ENCODE measurements at regions not wholly inside any gene's neighbourhood (a gene's known extent, or its start where the extent isn't known, plus 50 kb on each side); places are given as distances from the start of the nearest gene placed in this dataset.

GRCh38 chr16:82497139-82497538 lies 129.6 kb upstream of the CDH13 start:
- DNase-seq (ENCODE audit: low read depth), result no peak

DNA sequence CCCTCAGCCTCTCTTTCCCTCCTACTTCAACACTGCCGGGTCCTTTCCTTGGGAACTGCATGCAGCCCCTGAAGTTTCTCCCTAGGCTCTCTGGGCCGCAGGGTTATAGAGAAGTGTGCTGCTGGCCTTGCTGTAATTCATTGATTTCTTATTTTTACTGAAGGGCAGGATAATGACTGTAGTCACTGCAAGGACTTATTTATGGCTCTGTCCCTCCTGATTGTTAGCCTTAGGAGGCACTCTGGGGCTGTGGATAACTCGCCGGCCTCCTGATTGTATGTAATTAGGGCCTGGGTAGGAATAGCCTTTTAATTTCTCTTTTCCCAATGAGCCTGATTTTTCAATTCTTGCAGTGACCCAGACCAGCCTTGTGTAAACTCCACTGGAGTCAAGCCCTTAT lies 138.3 kb upstream of the CDH13 start:
- no peak for DNase-seq (ENCODE audit: low read depth)

GRCh38 chr16:82481455-82481854 lies 145.3 kb upstream of the CDH13 start:
- no peak for DNase-seq (ENCODE audit: low read depth)

DNA sequence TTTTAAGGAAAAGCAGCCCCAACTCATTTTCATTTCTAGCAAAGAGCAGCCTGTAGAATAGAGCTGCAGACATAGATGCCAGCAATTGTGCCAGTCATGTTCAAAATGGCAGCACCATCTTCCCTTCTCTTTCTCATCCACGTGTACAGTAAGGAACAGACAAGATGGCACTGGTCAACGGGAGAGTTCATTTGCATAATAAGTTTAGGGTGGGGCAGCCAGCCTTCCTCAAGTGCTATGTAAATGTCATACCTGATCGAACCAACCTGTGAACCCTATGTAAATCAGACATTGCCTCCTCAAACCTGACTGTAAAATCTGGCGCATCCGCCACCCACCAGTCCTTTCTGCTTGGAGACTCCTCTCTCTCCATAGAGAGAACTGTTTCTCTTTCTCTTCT lies 150.0 kb upstream of the CDH13 start:
- DNase-seq (ENCODE audit: low read depth), result no peak

DNA sequence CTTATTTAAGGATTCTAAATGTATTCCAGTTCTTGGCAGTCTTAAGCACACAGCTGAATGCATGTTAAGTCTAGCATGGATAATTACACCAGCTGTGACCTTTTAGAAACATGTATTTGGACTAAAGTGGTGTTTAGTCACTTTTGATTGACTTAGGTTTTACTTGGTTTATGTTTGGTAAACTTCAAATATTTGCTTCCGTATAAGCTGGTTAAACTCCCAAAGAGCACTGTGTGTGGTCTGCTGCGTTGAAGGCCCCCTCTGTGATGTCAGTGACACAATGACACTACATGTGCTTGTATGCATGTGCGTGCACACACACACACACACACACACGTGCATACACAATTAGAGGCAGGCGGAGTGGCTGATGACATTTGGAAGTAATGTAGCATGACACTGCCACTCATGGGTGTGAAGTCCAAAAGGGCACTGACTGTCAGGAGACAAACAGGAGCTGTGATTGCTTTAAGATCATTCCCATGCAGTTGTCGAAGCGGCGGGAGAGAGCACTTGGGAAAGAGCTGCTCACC lies 156.1 kb upstream of the CDH13 start:
- no peak for DNase-seq (ENCODE audit: low read depth)

DNA sequence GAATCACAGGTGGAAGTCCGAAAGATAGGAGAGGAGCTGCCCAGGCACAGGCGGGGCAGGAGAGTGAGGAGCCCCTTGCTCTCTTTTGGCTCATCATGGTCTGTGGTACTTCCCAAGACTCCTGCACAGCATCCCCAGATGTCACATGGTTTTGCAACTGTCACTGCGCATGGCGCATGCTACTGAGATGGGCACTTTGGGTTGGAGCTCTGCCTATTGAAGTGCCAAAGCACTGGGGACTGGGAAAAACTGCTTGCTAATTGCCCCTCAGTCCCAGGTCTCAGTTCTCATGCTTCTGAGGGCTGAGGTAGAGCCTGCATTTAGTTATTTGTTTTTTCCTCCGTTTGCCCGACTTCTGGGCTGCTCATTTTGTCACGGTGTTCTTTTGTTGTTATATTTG lies 156.8 kb upstream of the CDH13 start:
- DNase-seq (ENCODE audit: low read depth), result no peak

DNA sequence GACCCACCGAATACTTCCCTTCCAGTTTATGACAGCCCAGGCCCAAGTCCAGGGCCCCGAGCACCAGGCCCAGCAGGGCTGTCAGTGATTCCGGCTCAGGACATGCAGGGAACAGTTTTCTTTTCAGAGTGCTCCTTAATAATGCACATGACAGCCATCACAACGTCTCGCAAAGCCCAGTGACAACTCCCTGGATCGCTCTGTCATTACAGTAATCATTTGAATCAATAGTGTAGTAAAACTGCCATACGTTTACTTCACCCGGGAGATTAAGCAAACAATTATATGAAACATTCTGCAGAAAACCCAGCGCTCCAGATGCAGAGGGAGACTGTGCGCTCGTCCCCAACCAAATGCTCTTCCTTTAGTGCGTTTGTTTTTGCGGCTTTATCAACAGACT lies 162.6 kb upstream of the CDH13 start:
- DNase-seq (ENCODE audit: low read depth), result no peak

- no peak for DNase-seq (ENCODE audit: low read depth)
These were observed 166.0 kb upstream of the CDH13 start for GRCh38 chr16:82460766-82461165.

DNA sequence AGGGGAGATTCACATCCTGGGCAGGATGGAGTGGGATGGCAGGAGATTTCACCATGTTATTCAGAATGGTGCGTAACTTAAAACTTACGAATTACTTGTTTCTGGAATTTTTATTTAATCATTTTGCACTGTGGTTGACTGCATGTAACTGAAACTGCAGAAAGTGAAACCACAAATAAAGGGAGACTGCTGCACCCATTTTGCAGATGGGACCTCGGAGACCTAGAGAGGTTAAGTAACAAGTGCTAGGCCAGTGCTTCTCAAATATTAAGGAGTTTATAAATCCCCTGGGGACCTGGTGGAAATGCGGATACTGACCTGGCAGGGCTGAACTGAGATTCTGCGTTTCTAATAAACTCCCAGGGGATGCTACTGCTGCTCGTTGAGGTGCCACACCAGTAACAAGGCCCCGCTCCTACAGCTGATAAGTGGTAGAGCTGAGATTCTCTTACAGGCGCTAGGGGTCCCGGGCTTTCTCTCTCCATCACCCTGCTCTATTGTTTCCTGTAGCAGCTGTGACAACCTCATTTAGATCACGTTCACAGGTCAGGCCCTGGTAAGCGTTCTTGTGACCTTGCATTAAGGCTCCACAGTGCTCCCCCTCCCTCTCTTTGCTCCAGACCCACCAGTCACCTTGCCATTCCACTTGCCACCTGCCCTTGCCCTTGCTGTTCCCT lies 167.1 kb upstream of the CDH13 start:
- no peak for DNase-seq (ENCODE audit: low read depth)

- DNase-seq (ENCODE audit: low read depth), result peak; percentile 11
These were observed 170.1 kb upstream of the CDH13 start for GRCh38 chr16:82456683-82457082.

- DNase-seq (ENCODE audit: low read depth), result no peak
These were observed 172.2 kb upstream of the CDH13 start for GRCh38 chr16:82454566-82454965.

DNA sequence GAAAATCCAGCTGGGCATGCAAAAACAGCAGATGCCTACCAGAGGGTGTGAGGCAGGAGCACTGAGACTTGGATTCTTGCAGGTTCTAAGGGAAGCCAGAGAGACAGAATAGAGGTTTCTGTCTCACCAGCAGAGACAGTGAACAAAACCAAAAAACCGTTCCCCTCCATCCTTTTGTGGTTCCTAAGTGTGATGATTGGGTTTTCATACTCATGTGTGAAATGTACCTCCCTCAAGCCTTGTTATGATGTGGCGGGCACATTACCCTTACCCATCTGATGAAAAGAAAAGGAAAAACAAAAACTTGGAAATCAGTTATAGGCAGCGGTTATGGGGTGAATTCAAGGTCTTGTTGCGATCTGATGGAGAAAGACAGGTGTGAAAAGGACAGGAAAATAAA lies 172.6 kb upstream of the CDH13 start:
- DNase-seq (ENCODE audit: low read depth), result no peak

- DNase-seq (ENCODE audit: low read depth), result no peak
These were observed 174.6 kb upstream of the CDH13 start for GRCh38 chr16:82452004-82452756.

DNA sequence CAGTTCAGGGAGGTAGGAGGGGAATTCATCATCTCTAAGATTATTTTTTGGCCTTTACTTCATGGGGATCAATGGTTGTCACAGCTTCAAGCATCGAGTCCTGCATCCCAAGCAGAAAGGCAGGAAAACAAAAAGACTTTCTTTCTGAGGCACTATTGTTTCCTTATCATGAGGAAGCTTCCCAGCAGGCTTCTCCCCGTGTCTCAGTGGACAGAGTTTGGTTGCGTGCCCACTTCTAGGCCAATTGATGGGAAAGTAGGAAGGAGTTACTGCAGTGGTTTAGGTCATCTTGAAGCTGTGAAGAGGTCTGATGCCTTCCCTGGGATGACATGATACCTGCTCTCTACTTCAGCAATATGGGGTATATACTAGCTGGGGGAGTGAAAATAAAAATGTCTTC lies 175.3 kb upstream of the CDH13 start:
- no peak for DNase-seq (ENCODE audit: low read depth)

DNA sequence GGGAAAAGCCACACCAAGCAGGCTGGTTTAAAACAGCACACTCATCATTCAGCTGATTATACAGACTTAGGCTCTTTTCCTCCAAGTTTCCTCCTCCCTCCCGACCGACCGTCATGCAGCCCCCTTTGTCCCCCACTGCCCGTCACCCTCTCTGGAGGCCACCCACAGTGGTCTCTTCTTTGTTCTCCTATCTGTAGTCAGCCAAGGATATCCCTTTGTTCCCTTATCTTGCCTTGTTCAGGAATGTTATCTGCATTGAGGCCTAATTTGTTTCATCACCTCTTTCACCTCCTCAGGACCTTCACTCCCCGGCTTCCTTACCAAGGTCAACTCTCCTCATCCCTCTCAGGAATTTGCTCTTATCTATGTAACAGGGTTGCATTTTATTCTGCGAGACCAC lies 186.4 kb upstream of the CDH13 start:
- no peak for DNase-seq (ENCODE audit: low read depth)

GRCh38 chr16:82439678-82440293 lies 187.0 kb upstream of the CDH13 start:
- DNase-seq (ENCODE audit: low read depth), result no peak

- no peak for DNase-seq (ENCODE audit: low read depth)
These were observed 193.7 kb upstream of the CDH13 start for GRCh38 chr16:82433042-82433441.

DNA sequence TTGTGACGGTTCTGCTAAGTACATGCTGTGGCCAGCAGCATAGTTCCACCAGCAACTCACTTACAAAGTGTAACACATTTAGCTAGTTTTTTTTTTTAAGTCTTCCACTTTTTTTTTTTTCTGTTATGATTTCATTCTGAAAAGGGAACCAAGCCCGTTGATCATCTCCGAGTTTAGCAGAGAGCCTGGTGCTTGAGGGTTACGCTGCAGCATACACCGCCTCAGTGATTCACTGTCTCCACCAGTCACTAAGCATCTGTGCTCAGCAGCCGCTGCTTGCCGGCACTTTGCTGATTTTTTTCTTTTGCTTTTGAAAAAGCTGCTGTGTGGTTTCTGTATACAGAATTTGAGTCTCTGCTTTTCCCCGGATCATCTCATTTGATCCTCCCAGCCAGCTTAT lies 194.5 kb upstream of the CDH13 start:
- no peak for DNase-seq (ENCODE audit: low read depth)

DNA sequence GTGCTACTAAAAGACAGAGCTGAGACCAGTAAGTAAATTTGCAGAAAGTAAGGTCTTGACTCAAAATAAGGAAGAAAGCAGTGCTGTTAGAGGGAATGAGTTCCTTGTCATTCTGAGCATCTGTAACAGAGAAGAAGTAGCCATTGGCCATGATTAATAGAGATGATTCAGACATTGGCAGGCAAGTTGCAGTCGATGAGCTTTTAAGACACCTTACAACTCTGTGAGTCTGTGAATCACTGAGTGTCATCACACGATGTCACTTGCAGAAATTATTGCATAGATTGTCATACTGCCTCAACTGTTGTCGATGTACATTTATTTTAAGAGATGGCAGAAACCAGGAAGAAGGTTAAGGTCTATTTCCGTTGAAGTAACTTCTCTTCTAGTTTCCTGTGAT lies 201.1 kb upstream of the CDH13 start:
- no peak for DNase-seq (ENCODE audit: low read depth)

- DNase-seq (ENCODE audit: low read depth), result no peak
These were observed 204.9 kb upstream of the CDH13 start for GRCh38 chr16:82421851-82422250.

DNA sequence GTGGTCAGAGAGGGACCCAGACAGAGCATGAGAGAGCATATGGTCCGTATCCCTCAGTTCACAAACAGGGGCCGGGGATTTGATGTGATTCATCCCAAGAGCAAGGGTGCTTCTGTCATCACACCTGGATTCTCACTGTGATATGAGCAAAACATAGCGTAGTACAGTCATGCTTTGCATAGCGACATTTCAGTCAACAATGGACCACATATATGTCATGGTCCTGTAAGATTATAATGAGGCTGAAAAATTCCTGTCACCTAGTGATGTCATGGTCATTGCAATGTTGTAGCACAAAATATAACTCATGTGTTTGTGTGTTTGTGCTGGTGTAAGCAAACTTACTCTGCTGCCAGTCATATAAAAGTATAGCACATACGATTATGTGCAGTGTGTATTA lies 207.4 kb upstream of the CDH13 start:
- no peak for DNase-seq (ENCODE audit: low read depth)

DNA sequence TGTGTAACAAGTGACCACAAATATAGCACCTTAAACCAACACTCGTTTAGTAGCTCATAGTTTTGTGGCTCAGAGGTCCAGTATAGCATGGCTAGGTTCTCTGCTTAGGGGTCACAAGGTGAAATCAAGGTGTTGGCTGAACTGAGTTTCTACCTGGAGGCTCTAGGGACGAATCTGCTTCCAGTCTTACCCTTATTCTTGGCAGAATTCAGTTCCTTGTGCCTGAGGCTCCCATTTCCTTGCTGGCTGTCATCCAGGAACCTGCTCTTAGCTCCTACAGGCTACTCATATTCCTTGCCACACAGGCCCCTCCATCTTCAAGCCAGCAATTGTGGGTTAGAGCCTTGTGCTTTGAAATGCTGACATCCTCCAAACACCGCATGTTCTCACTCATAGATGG lies 212.3 kb upstream of the CDH13 start:
- DNase-seq (ENCODE audit: low read depth), result no peak

- no peak for DNase-seq (ENCODE audit: low read depth)
These were observed 214.0 kb upstream of the CDH13 start for GRCh38 chr16:82412770-82413169.

Measured in CMK (cell line).